NCI-H524 treated with DMSO at 0.1 percent for 48 hours (cell line): ENCODE measurements at regions not wholly inside any gene's neighbourhood (a gene's known extent, or its start where the extent isn't known, plus 50 kb on each side); places are given as distances from the start of the nearest gene placed in this dataset.
"Not testable (repeated sequence)": the region's sequence is repeated elsewhere in the genome, so short reads cannot be mapped to it uniquely, and the experiment has no call there.

Source experiments
- DNase-seq: peaks from one replicate; lab custom pipeline; 2025; lab: John Stamatoyannopoulos, UW

DNA sequence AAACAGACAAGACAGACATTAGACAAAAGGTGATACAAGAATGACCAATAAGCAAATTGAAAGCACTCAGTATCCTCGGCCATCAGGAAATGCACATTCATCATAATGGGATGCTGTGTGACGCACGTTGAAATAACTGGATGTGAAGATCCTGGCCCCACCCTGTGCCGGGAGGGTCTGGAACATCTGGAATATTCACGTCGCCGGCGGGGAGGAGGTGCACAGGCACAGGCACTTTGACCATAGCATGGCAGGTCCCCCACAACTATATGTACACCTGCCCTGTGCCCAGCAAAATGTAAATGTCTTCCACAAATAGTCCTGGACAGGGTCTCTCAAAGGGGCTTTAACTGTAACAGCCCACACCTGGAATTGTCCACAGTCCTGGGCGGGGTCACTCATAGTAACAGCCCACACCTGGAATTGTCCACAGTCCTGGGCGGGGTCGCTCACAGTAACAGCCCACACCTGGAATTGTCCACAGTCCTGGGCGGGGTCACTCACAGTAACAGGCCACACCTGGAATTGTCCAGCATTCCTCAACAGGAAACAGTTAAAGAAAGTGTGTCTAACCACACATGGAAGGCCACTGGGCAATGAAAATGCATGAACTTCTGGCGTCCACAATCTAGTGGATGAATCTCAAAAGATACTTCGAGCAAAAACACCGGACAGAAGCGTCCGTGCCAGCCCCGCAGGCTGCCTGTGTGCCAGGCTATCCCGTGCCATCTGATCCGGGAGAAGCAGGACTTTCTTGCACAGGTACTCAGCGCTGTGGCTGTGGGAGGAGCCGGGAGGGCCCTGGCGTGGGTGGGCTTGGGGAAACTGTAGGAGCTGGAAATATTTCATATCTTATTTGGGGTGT lies 113.4 kb downstream of the RTP5 start:
- DNase-seq: no peak

DNA sequence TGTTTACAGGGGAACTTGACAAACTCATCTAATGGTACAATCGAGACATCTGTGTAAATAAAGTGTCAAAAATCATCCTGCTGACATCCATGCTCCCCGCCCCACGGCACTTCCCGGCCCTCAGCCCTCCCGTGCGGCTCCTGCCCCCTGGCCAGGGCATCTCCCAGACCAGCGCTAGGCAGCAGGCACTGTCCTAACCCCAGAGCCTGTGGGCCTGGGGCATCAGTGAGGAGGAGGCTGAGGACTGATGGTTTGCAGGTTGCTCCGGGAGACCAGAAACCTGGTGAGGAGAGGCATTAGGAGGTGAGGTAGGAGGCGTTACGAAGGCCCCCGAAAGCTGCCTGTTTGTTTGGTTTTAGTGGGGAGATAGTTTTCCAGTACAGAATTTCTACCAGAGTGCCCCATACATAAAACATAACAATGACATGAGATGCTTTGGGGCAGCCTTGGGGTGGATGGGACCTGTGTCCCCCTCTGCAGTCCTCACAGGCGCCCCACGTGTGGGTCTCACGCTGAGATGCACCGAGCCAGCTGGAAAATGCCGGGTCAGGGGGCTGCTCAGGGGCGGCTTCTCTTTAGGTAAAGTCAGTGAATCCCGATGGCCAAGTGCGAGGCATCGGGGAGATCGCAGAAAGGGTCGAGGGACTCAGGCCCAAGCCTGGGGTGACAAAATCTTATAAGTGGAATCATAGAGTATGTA lies 114.2 kb downstream of the RTP5 start:
- DNase-seq: no peak

GRCh38 chr2:241984271-241984655 lies 114.7 kb downstream of the RTP5 start:
- DNase-seq: no peak

- DNase-seq: no peak
Measured at GRCh38 chr2:241984658-241985057, 115.1 kb downstream of the RTP5 start.

DNA sequence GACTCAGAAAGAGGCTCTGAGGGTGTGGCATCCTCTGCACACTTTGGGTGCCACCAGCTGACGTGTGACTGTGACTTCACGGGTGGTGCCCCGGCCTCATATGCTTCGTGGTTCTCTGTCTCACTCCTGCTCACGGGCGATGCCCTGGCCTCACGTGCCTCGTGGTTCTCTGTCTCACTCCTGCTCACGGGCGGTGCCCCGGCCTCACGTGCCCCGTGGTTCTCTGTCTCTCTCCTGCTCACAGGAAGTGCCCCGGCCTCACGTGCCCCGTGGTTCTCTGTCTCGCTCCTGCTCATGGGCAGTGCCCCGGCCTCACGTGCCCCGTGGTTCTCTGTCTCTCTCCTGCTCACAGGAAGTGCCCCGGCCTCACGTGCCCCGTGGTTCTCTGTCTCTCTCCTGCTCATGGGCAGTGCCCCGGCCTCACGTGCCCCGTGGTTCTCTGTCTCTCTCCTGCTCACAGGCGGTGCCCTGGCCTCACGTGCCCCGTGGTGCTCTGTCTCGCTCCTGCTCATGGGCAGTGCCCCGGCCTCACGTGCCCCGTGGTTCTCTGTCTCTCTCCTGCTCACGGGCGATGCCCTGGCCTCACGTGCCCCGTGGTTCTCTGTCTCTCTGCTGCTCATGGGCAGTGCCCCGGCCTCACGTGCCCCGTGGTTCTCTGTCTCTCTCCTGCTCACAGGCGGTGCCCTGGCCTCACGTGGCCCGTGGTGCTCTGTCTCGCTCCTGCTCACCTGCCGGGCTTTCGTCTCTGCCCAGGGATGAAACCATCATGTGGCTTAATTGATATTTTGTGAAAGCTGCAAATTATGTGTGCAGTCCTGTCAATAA lies 115.8 kb downstream of the RTP5 start:
- not testable (repeated sequence) for DNase-seq

DNA sequence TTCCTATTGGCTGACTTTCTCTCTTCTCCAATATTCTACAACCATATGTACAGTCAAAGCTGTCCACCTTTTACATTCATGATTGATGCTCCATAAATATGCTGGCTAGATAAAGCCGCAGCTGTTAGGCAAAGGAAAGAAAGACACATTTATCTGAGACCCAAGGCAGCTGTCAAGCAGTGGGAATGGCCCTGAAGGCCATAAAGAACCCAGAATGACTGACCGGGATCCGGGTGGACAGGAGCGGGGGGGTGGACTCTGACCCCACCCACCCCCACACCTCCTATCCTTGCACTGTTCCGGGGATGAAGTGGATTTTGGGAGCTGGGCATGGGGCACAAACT lies 116.4 kb downstream of the RTP5 start:
- DNase-seq: no peak

DNA sequence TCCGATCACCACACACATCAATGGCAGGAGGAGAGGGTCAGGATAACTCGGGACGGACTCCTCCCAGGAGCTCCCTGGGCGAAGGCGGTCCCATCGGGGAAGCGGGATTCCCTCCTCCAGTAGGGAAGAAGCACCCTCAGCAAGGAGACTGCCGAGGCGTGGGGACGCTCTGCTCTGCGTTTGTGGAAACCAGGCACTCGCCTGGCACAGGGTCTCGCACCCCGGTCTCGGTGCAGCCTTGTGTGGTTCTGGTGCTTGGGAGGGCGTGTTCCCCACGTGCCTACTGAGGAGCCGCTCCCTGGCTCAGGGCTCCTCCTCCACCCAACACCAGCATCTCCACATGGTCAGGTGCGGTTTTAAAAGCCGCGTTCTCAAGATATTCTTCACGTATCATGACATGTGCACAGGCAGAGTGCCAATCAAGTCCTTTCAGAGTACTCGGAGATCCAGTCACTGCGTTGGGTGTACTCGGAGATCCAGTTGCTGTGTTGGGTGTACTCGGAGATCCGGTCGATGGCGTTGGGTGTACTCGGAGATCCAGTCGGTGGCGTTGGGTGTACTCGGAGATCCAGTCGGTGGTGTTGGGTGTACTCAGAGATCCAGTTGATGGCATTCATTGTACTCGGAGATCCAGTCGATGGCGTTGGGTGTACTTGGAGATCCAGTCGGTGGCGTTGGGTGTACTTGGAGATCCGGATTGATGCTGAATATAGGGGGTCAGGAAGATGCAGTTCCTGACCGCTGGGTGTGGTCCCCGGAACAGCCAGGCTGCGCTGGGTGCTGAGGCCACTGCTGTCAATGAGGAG lies 117.5 kb downstream of the RTP5 start:
- DNase-seq: no peak

DNA sequence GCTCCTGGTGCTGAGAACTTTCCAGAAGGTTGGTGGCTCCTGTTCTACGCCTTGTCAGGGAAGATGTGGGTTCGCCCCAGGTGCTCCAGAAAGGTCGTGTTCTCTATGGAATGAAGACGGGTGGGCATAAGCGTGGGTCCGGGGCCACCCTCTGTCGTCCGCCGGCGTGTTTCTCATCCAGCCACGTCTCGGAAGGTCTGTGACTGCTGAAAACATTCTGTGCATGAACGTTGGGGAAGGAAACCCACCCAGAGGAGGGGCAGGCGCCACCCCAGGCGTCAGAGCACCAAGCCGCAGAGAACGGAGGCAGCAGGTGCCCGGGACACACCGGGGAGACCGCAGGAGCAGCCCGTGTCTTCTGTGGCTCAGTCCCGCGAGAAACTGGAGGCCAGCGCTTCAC lies 118.2 kb downstream of the RTP5 start:
- DNase-seq: no peak

DNA sequence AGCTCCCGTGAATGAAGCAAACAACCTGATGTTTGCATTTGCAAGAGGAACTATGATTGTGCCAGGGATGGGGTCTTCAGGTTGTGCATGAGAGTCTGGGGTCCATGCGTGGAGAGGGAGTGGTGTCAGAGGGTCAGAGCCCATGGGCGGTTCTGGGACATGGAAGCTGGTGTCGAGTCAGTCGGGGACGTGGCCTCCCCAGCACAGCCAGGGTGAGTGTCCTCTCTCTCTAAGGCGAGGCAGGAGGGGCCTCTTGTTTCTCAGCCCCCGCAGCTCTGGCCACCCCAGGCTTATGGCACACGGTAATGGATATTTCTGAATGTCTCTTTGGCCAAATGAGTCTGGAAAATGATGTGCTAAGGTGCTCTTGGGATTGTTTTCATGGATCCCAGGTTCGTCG lies 118.6 kb downstream of the RTP5 start:
- DNase-seq: no peak

GRCh38 chr2:241989074-241989473 lies 119.5 kb downstream of the RTP5 start:
- no peak for DNase-seq

- no peak for DNase-seq
Measured at GRCh38 chr2:241990466-241990865, 120.9 kb downstream of the RTP5 start.

- no peak for DNase-seq
Measured at GRCh38 chr2:241991299-241991698, 121.8 kb downstream of the RTP5 start.

- DNase-seq: no peak
Measured at GRCh38 chr2:241992753-241993152, 123.2 kb downstream of the RTP5 start.

DNA sequence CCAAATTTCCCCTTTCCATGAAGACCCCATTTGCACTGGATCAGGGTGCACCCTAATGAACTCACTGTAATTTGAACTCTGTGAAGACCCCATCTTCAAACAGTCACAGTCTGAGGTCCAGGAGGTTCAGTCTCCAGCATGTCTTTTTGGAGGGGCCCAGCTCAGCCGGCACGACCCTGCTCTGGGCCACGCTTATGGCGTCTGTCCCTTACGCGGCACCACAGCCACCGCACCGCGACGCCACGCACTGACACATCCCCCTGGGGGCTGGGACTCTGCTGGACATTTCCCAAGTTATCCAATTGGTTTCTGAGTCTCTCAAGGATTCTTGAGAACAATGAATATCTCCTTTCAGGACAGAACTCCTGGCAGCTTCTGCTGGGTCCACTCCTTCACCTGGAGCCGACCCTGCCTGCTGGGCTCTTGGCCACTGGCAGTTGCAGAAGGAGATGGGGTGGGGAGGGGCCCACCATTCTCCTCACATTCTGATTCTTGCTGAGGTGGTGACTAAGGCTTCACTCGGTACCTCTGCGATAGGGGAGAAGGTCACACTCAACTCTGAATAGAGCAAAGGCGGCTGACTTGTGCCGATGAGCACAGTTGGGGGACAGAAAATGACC lies 124.0 kb downstream of the RTP5 start:
- no peak for DNase-seq

DNA sequence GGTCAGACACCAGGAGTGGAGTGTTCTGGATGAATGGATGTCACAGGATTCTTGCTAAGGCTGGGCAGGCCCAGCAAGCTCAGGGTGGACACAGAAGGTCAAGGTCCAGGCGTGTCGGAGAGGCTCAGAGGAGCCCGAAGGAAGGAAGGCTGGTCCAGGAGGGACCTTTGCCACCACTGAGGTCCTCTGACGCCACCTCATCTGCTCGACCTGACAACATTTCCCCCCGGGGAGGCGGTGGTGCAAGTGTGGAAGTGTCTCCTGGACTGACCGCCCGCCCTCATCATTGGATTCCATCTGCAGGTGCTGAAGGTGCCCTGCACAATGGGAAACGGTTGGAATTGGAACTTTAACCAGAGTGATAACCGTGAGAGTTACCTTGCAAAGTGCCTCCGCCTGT lies 124.6 kb downstream of the RTP5 start:
- DNase-seq: no peak

- DNase-seq: no peak
Measured at GRCh38 chr2:241994556-241995213, 125.2 kb downstream of the RTP5 start.

DNA sequence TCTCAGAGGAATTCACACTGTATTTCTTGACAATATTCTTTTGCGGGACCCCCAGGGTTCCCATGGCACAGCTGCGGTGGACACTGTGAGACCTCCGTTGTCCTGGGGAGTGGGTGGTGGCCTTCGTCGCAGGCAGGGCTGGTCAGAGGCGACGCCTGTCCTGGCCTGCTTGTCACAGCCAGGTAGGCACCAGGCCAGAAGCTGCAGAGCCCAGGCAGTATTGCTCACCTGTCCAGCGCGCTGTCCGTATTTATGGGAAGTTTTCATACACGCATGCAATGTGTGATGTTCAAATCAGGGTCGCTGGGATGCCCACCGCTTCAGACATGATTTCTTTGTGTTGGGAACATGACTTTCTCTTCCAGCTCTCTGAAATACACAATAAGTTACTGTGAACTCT lies 126.6 kb downstream of the RTP5 start:
- DNase-seq: no peak

GRCh38 chr2:241997017-241997416 lies 127.5 kb downstream of the RTP5 start:
- no peak for DNase-seq

GRCh38 chr2:241999184-241999583 lies 129.7 kb downstream of the RTP5 start:
- DNase-seq: no peak

- no peak for DNase-seq
Measured at GRCh38 chr2:242001853-242002252, 132.3 kb downstream of the RTP5 start.

DNA sequence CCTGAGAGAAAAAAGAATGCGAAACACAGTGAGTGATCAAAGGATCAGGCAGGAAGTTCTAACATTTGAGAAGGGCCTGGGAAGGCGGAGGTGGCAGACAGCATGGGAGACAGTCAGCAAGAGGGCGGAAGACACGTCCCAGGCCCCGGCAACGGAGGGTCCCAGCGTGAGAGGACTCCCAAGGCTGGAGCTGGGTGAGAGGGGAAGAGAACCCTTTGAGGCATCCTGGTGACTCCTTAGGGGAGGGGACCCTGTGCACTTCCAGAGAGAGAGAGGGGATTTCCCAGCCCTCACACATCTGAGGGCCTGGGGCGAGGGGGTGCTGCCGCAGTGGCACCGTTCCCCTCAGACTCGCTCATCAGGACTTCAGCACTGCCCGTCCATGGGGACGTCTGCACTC lies 133.4 kb downstream of the RTP5 start:
- DNase-seq: no peak
